ENCODE measurements at regions not wholly inside any gene's neighbourhood (a gene's known extent, or its start where the extent isn't known, plus 50 kb on each side); places are given as distances from the start of the nearest gene placed in this dataset.

GRCh38 chr2:37590119-37590571 lies 81.3 kb downstream of the CDC42EP3 start:
- Histone ChIP-seq H3K9me3 (ENCODE audit: severe bottlenecking) (peaks cover 7% of the 10 kb centered on the region), H3K27ac (no peak overlapping the region), H3K27me3 (ENCODE audit: insufficient read depth, low read depth, severe bottlenecking) (no peaks in the 10 kb centered on the region), H3K4me3 (ENCODE audit: low read depth, low read length) (no peak overlapping the region), H3K36me3 (no peaks in the 10 kb centered on the region)
- TF ChIP-seq, protein P1, sequence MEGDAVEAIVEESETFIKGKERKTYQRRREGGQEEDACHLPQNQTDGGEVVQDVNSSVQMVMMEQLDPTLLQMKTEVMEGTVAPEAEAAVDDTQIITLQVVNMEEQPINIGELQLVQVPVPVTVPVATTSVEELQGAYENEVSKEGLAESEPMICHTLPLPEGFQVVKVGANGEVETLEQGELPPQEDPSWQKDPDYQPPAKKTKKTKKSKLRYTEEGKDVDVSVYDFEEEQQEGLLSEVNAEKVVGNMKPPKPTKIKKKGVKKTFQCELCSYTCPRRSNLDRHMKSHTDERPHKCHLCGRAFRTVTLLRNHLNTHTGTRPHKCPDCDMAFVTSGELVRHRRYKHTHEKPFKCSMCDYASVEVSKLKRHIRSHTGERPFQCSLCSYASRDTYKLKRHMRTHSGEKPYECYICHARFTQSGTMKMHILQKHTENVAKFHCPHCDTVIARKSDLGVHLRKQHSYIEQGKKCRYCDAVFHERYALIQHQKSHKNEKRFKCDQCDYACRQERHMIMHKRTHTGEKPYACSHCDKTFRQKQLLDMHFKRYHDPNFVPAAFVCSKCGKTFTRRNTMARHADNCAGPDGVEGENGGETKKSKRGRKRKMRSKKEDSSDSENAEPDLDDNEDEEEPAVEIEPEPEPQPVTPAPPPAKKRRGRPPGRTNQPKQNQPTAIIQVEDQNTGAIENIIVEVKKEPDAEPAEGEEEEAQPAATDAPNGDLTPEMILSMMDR (IDR thresholded peaks at IDR 0.05; ENCODE audit: low read depth, low read length): no peak
- no peak for DNase-seq
